ENCODE measurements at regions not wholly inside any gene's neighbourhood (a gene's known extent, or its start where the extent isn't known, plus 50 kb on each side); places are given as distances from the start of the nearest gene placed in this dataset.
A peak's percentile ranks its signal among the peaks of the same experiment; 100 is the strongest.

DNA sequence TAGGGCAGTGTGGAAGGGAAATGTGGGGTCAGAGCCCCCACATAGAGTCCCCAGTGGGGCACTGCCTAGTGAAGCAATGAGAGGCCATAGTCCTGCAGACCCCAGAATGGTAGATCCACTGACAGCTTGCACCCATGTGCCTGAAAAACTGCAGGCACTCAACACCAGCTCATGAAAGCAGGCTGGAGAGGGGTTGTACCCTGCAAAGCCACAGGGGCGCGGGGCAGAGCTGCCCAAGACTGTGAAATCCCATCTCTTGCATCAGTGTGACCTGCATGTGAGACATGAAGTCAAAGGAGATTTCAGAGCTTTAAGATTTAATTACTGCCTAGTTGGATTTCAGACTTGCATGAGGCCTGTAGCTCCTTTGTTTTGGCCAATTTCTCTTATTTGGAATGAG is 224.0 kb downstream of the TXNL1 start:
- H3K9me3 ChIP-seq (ENCODE audit: low read depth, low read length) = no peaks in the 10 kb centered on the region
- no peaks in the 10 kb centered on the region for H3K36me3 ChIP-seq (ENCODE audit: insufficient read depth, low read length)
- H3K4me3 ChIP-seq = no peak overlapping the region
- H3K27ac ChIP-seq = no peak overlapping the region
- TF ChIP-seq FOXP2 (optimal IDR thresholded peaks at IDR 0.05; ENCODE audit: control extremely low read depth, extremely low read length, insufficient read depth) (no peak), POLR2AphosphoS5 (IDR thresholded peaks at IDR 0.05; ENCODE audit: borderline replicate concordance, low read depth, low read length) (no peak), EZH2 (IDR thresholded peaks at IDR 0.05) (no peak)
- no peak for DNase-seq (ENCODE audit: low read depth, low spot score)
- H3K9ac ChIP-seq (ENCODE audit: insufficient read length) = no peak overlapping the region

DNA sequence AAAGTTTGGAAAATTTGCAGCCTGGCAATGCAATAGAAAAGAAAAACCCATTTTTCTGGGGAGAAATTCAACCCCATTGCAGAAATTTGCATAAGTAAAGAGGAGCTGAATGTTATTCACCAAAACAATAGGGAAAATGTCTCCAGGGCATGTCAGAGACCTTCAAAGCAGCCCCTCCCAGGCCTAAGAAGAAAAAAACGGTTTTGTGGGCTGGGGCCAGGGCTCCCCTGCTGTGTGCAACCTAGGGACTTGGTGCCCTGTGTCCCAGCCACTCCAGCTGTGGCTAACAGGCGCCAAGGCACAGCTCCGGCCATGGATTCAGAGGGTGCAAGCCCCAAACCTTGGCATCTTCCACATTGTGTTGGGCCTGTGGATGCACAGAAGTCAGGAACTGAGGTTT is 224.5 kb downstream of the TXNL1 start:
- Histone ChIP-seq H3K9ac (ENCODE audit: insufficient read length) (no peak overlapping the region), H3K27ac (no peak overlapping the region), H3K9me3 (ENCODE audit: low read depth, low read length) (no peaks in the 10 kb centered on the region), H3K36me3 (ENCODE audit: insufficient read depth, low read length) (no peaks in the 10 kb centered on the region), H3K4me3 (no peak overlapping the region)
- DNase-seq (ENCODE audit: low read depth, low spot score) = no peak
- TF ChIP-seq FOXP2 (optimal IDR thresholded peaks at IDR 0.05; ENCODE audit: control extremely low read depth, extremely low read length, insufficient read depth) (no peak), POLR2AphosphoS5 (IDR thresholded peaks at IDR 0.05; ENCODE audit: borderline replicate concordance, low read depth, low read length) (no peak)

DNA sequence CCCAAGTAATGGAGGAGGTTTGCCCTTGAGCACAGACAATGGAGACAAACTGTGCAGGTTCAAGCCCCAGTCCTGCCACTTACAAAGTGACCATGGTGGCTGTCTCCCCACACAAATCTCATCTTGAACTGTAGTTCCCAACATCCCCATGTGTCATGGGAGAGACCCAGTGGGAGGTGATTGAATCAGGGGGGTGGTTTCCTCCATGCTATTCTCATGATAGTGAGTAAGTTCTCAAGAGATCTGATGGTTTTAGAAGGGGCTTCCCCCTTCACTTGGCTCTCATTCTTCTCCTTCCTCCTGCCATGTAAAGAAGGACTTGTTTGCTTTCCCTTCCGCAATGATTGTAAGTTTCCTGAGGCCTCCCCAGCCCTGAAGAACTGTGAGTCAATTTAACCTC is 225.4 kb downstream of the TXNL1 start:
- Histone ChIP-seq H3K27ac (no peak overlapping the region), H3K4me3 (no peak overlapping the region), H3K9me3 (ENCODE audit: low read depth, low read length) (no peaks in the 10 kb centered on the region), H3K9ac (ENCODE audit: insufficient read length) (no peak overlapping the region), H3K36me3 (ENCODE audit: insufficient read depth, low read length) (no peaks in the 10 kb centered on the region)
- DNase-seq (ENCODE audit: low read depth, low spot score) = no peak
- TF ChIP-seq POLR2AphosphoS5 (IDR thresholded peaks at IDR 0.05; ENCODE audit: borderline replicate concordance, low read depth, low read length) (no peak), FOXP2 (optimal IDR thresholded peaks at IDR 0.05; ENCODE audit: control extremely low read depth, extremely low read length, insufficient read depth) (no peak), EZH2 (IDR thresholded peaks at IDR 0.05) (no peak)

DNA sequence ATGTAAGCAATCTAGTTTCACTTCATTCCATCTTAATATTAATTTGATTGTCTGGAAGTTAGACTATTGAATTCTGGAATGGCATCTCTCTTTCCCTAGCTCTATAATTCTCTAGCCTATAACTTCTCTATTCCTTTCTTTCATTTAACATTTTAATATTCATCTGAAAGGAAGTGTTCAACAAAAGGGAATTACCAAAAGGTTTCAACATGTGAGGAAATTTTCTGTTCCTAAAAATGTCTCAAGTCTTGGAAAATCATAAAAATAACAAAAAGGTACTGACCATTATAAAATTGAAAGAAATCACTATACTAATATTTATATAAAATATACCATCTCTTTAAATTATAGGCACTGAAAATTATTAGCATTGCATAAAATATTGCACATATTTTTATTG is 228.7 kb downstream of the TXNL1 start:
- DNase-seq (ENCODE audit: low read depth, low spot score) = no peak
- H3K4me3 ChIP-seq = no peak overlapping the region

DNA sequence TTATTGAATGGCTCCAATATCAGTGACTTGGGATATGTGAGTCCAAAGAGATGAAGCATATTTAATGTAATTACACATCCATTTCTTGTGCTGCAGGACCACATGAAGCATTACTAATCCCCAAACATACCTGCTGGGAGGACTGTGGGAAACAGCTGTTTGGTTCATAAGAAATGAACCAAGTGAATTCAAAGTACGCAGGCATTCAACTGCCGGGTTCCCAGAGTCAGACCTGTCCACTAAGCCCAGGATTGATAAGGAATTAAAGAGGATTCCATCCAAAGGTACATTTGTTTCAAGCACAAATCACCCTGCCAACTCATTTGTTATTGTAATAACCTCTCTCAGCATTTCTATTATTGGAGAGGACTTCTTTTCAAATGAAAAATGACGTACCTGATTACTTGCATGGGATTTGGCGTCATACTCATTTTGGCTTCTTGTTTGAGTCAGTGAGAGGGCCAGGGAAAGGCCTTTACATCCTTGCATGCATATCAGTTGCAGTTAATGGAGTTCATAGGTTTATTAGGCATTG is 230.7 kb downstream of the TXNL1 start:
- DNase-seq (ENCODE audit: low read depth, low spot score) = no peak
- TF ChIP-seq EZH2 (IDR thresholded peaks at IDR 0.05) (no peak), POLR2AphosphoS5 (IDR thresholded peaks at IDR 0.05; ENCODE audit: borderline replicate concordance, low read depth, low read length) (no peak), FOXP2 (optimal IDR thresholded peaks at IDR 0.05; ENCODE audit: control extremely low read depth, extremely low read length, insufficient read depth) (no peak)
- Histone ChIP-seq H3K9me3 (ENCODE audit: low read depth, low read length) (no peaks in the 10 kb centered on the region), H3K27ac (no peak overlapping the region), H3K4me3 (no peak overlapping the region), H3K9ac (ENCODE audit: insufficient read length) (no peak overlapping the region), H3K36me3 (ENCODE audit: insufficient read depth, low read length) (no peaks in the 10 kb centered on the region)

More for the DNA sequence above, 228.7 kb downstream of the TXNL1 start:
- TF ChIP-seq EZH2 (IDR thresholded peaks at IDR 0.05) = no peak
- TF ChIP-seq FOXP2 (optimal IDR thresholded peaks at IDR 0.05; ENCODE audit: control extremely low read depth, extremely low read length, insufficient read depth) = no peak
- Histone ChIP-seq H3K36me3 (ENCODE audit: insufficient read depth, low read length) (no peaks in the 10 kb centered on the region), H3K9me3 (ENCODE audit: low read depth, low read length) (no peaks in the 10 kb centered on the region), H3K9ac (ENCODE audit: insufficient read length) (no peak overlapping the region), H3K27ac (no peak overlapping the region)

DNA sequence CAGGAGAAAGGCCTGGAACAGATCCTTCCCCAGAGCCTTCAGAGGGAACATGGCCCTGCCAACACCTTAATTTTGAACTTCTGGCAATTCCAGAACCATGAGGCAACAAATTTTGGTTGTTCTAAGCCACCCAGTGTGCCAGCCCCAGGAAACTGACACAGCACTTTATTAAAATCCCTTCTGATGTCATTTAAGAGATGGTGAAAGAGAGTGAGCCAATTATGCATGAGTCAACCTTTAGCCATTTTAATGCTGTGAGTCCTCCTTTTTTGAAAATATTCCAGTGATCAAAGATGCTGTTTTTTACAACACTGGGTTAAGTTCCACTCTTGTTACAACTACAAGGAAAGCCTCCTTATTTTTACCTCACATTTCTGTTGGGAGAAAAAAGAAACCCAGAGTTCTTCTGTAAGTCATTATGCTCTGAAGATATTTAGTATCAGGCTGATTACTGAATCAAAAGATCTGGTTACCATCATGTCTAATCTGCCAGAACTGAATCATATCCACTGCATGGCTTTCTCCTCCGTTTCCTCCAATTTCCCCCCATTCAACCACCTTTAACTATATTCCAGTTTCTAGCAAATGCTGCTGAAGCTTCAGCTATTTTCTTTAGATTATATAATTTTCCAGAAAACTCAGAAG is 235.4 kb downstream of the TXNL1 start:
- peak; percentile 5 for DNase-seq (ENCODE audit: low read depth, low spot score)
- Histone ChIP-seq H3K27ac (no peak overlapping the region), H3K4me3 (no peak overlapping the region), H3K9me3 (ENCODE audit: low read depth, low read length) (no peaks in the 10 kb centered on the region), H3K36me3 (ENCODE audit: insufficient read depth, low read length) (no peaks in the 10 kb centered on the region), H3K9ac (ENCODE audit: insufficient read length) (no peak overlapping the region)
- TF ChIP-seq FOXP2 (optimal IDR thresholded peaks at IDR 0.05; ENCODE audit: control extremely low read depth, extremely low read length, insufficient read depth) = no peak
- TF ChIP-seq POLR2AphosphoS5 (IDR thresholded peaks at IDR 0.05; ENCODE audit: borderline replicate concordance, low read depth, low read length) = no peak
- no peak for TF ChIP-seq EZH2 (IDR thresholded peaks at IDR 0.05)

DNA sequence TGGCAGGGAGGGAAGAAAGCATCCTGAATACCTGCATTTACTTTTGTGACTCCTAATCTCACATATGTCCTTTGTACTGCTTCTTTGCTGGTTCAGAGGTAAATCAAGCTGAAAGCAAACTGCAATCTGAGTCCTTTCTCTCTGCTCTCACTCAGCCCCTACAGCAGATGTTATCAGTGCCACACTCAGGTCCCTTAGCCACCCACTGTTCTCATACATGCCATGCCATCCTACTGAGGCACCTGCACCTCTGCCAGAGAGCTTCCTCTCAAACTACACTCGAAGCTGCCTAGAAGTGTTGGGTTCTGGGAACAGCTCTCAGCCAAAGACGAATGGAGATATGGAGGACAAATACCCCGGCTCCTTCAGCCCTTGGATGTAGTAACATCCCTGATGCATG is 244.5 kb downstream of the TXNL1 start:
- Histone ChIP-seq H3K9ac (ENCODE audit: insufficient read length) (no peak overlapping the region), H3K9me3 (ENCODE audit: low read depth, low read length) (no peaks in the 10 kb centered on the region), H3K36me3 (ENCODE audit: insufficient read depth, low read length) (no peaks in the 10 kb centered on the region), H3K4me3 (no peak overlapping the region), H3K27ac (no peak overlapping the region)
- no peak for DNase-seq (ENCODE audit: low read depth, low spot score)
- TF ChIP-seq POLR2AphosphoS5 (IDR thresholded peaks at IDR 0.05; ENCODE audit: borderline replicate concordance, low read depth, low read length) (no peak), FOXP2 (optimal IDR thresholded peaks at IDR 0.05; ENCODE audit: control extremely low read depth, extremely low read length, insufficient read depth) (no peak), EZH2 (IDR thresholded peaks at IDR 0.05) (no peak)

DNA sequence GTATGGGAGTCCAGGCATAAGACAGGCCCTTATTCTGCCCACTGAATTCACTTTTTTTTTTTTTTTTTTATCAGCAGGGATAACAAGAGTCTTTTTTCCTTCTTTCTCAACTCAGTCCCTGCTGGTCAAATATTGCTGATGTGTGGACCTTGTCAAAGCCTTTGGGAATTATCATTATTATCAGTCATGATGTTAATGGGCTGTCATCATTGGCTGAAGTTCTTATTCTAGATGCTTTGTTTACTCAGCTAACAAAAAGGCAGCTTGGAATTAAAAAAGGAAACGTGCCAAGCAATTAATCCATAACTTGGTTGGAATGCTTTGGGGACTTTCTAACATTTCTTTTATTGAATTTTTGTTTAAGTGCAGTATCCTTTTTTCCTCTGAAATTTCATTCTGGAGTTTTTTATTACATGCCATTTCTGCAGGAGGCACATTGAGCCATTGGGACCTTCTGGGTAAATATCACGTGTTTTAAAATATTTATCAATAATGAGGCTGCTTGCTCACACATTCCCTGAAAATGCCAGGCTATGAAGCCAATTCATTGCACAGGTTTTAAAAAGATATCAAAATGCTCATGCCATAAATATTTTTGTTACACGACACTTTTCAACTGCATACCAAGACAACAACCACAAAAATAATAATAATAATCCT is 246.3 kb downstream of the TXNL1 start:
- no peak overlapping the region for H3K9ac ChIP-seq (ENCODE audit: insufficient read length)
- H3K4me3 ChIP-seq = no peak overlapping the region
- no peaks in the 10 kb centered on the region for H3K36me3 ChIP-seq (ENCODE audit: insufficient read depth, low read length)
- no peaks in the 10 kb centered on the region for H3K9me3 ChIP-seq (ENCODE audit: low read depth, low read length)
- H3K27ac ChIP-seq = no peak overlapping the region
- no peak for DNase-seq (ENCODE audit: low read depth, low spot score)
- TF ChIP-seq POLR2AphosphoS5 (IDR thresholded peaks at IDR 0.05; ENCODE audit: borderline replicate concordance, low read depth, low read length) (no peak), FOXP2 (optimal IDR thresholded peaks at IDR 0.05; ENCODE audit: control extremely low read depth, extremely low read length, insufficient read depth) (no peak), EZH2 (IDR thresholded peaks at IDR 0.05) (no peak)

Data from SK-N-MC (cell line).